ENCODE measurements at regions not wholly inside any gene's neighbourhood (a gene's known extent, or its start where the extent isn't known, plus 50 kb on each side); places are given as distances from the start of the nearest gene placed in this dataset.

DNA sequence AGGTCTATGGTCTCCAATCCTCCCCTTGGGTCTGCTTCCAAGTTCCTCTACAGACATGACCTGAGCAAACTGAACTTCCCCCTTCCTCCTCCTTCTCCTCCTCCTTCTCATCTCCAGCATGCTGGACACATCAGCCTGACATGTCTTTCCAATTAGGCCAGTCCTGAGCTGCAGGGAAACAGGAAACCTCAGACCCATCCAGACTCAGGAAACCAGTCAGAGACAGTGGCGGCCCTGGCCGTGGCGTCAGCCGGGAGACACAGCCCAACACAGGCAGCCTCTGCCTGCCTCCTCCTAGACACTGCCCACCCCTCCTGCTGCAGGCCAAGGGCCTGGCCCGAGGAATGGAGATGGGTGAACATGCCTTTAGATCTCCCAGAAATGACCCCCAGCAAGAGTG is 468.8 kb downstream of the BCL11B start:
- WGBS (ENCODE audit: insufficient coverage) = 47% methylated on average over 5 of the region's 5 CpGs
- no peak overlapping the region for H3K27ac Mint-ChIP-seq
- H3K27me3 ChIP-seq (ENCODE audit: control insufficient read depth, insufficient read depth, low read length) = no peaks in the 10 kb centered on the region
- H3K4me3 Mint-ChIP-seq = no peak overlapping the region
- no peak overlapping the region for H3K4me3 ChIP-seq (ENCODE audit: low read length)
- TF ChIP-seq, protein P1, sequence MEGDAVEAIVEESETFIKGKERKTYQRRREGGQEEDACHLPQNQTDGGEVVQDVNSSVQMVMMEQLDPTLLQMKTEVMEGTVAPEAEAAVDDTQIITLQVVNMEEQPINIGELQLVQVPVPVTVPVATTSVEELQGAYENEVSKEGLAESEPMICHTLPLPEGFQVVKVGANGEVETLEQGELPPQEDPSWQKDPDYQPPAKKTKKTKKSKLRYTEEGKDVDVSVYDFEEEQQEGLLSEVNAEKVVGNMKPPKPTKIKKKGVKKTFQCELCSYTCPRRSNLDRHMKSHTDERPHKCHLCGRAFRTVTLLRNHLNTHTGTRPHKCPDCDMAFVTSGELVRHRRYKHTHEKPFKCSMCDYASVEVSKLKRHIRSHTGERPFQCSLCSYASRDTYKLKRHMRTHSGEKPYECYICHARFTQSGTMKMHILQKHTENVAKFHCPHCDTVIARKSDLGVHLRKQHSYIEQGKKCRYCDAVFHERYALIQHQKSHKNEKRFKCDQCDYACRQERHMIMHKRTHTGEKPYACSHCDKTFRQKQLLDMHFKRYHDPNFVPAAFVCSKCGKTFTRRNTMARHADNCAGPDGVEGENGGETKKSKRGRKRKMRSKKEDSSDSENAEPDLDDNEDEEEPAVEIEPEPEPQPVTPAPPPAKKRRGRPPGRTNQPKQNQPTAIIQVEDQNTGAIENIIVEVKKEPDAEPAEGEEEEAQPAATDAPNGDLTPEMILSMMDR (IDR thresholded peaks at IDR 0.05) = no peak
- DNase-seq (no peak), ATAC-seq (no peak)
- no peaks in the 10 kb centered on the region for H3K4me1 Mint-ChIP-seq
- no peak overlapping the region for H3K27ac ChIP-seq (ENCODE audit: low read length)
- H3K36me3 Mint-ChIP-seq = no peaks in the 10 kb centered on the region
- H3K27me3 Mint-ChIP-seq (ENCODE audit: low read depth in 2 of 2) = peaks cover 10 to 19% of the 10 kb centered on the region in 2 donors
- H3K4me1 ChIP-seq (ENCODE audit: control insufficient read depth, insufficient read depth, low read length) = no peaks in the 10 kb centered on the region
- no peaks in the 10 kb centered on the region for H3K36me3 ChIP-seq (ENCODE audit: control insufficient read depth, insufficient read depth, low read length)
- H3K9me3 Mint-ChIP-seq = no peaks in the 10 kb centered on the region
- H3K9me3 ChIP-seq (ENCODE audit: control insufficient read depth, insufficient read depth, low read length) = no peaks in the 10 kb centered on the region
- intact Hi-C loops (cut with micrococcal nuclease) = no loop called here

- Histone ChIP-seq H3K4me3 (ENCODE audit: low read length) (no peak overlapping the region), H3K36me3 (ENCODE audit: control insufficient read depth, insufficient read depth, low read length) (no peaks in the 10 kb centered on the region), H3K27me3 (ENCODE audit: control insufficient read depth, insufficient read depth, low read length) (no peaks in the 10 kb centered on the region), H3K27ac (ENCODE audit: low read length) (no peak overlapping the region), H3K9me3 (ENCODE audit: control insufficient read depth, insufficient read depth, low read length) (no peaks in the 10 kb centered on the region), H3K4me1 (ENCODE audit: control insufficient read depth, insufficient read depth, low read length) (no peaks in the 10 kb centered on the region)
- Mint-ChIP-seq H3K4me1 (no peaks in the 10 kb centered on the region), H3K4me3 (no peak overlapping the region), H3K27me3 (ENCODE audit: low read depth in 2 of 2) (peaks cover 37 to 52% of the 10 kb centered on the region in 2 donors), H3K27ac (no peak overlapping the region), H3K9me3 (no peaks in the 10 kb centered on the region), H3K36me3 (no peaks in the 10 kb centered on the region)
- intact Hi-C loops (cut with micrococcal nuclease) = no loop called here
- 78% methylated on average over 12 of the region's 12 CpGs for WGBS (ENCODE audit: insufficient coverage)
- DNase-seq (no peak), ATAC-seq (no peak)
- TF ChIP-seq, protein P1 (IDR thresholded peaks at IDR 0.05) = no peak
These were observed 463.2 kb downstream of the BCL11B start for GRCh38 chr14:98808494-98809407.

DNA sequence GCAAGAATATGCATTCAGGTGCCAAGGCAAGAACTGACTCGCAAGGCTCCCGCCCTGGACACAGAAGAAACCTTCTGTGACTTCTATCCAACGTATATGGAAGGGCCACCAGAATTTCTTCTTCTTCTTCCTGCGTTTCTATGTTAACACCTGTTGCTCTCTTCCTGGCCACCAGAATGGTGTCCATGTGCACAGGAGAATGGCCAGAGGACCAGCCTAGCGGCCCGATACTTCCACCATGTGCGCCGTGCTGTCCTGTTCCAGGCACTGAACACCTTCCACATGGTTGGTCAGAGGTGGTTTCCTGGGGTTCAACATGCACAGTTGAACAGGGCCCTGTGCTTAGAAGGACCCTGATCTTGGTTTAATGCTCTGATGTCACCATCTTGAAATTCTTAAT is 455.8 kb downstream of the BCL11B start:
- Mint-ChIP-seq H3K4me3 (no peak overlapping the region), H3K36me3 (no peaks in the 10 kb centered on the region), H3K4me1 (no peaks in the 10 kb centered on the region), H3K27ac (no peak overlapping the region), H3K9me3 (no peaks in the 10 kb centered on the region), H3K27me3 (ENCODE audit: low read depth in 2 of 2) (peaks cover 20 to 34% of the 10 kb centered on the region in 2 donors)
- Histone ChIP-seq H3K4me1 (ENCODE audit: control insufficient read depth, insufficient read depth, low read length) (no peaks in the 10 kb centered on the region), H3K27ac (ENCODE audit: low read length) (no peak overlapping the region), H3K4me3 (ENCODE audit: low read length) (no peak overlapping the region), H3K9me3 (ENCODE audit: control insufficient read depth, insufficient read depth, low read length) (no peaks in the 10 kb centered on the region), H3K27me3 (ENCODE audit: control insufficient read depth, insufficient read depth, low read length) (no peaks in the 10 kb centered on the region), H3K36me3 (ENCODE audit: control insufficient read depth, insufficient read depth, low read length) (no peaks in the 10 kb centered on the region)
- 96% methylated on average over 8 of the region's 8 CpGs for WGBS (ENCODE audit: insufficient coverage)
- no peak for ATAC-seq
- TF ChIP-seq, protein P1 (IDR thresholded peaks at IDR 0.05) = no peak
- intact Hi-C loops (cut with micrococcal nuclease) = no loop called here
- DNase-seq = no peak
